ENCODE measurements at regions not wholly inside any gene's neighbourhood (a gene's known extent, or its start where the extent isn't known, plus 50 kb on each side); places are given as distances from the start of the nearest gene placed in this dataset.

GRCh38 chr10:108817584-108817983, 1105.7 kb downstream of the XPNPEP1 start:
- DNase-seq: no peak

- no peak for DNase-seq
Observed at GRCh38 chr10:108817135-108817534, 1106.2 kb downstream of the XPNPEP1 start.

- DNase-seq: no peak
Observed at GRCh38 chr10:108812906-108813305, 1110.4 kb downstream of the XPNPEP1 start.

GRCh38 chr10:108812296-108812695, 1111.0 kb downstream of the XPNPEP1 start:
- no peak for DNase-seq

GRCh38 chr10:108808228-108808627, 1115.1 kb downstream of the XPNPEP1 start:
- DNase-seq: no peak

GRCh38 chr10:108801775-108802517, 1121.4 kb downstream of the XPNPEP1 start:
- DNase-seq: no peak

- no peak for DNase-seq
Observed at GRCh38 chr10:108801220-108801619, 1122.1 kb downstream of the XPNPEP1 start.

GRCh38 chr10:108797573-108797972, 1125.7 kb downstream of the XPNPEP1 start:
- no peak for DNase-seq

GRCh38 chr10:108791794-108792474, 1131.4 kb downstream of the XPNPEP1 start:
- no peak for DNase-seq

- DNase-seq: no peak
Observed at GRCh38 chr10:108791030-108791429, 1132.3 kb downstream of the XPNPEP1 start.

GRCh38 chr10:108789919-108790318, 1133.4 kb downstream of the XPNPEP1 start:
- DNase-seq: no peak

GRCh38 chr10:108789336-108789735, 1134.0 kb downstream of the XPNPEP1 start:
- DNase-seq: no peak

- no peak for DNase-seq
Observed at GRCh38 chr10:108788891-108789290, 1134.4 kb downstream of the XPNPEP1 start.

GRCh38 chr10:108787932-108788331, 1135.4 kb downstream of the XPNPEP1 start:
- no peak for DNase-seq

GRCh38 chr10:108785011-108785410, 1138.3 kb downstream of the XPNPEP1 start:
- DNase-seq: no peak

GRCh38 chr10:108784534-108784933, 1138.8 kb downstream of the XPNPEP1 start:
- no peak for DNase-seq

- DNase-seq: no peak
Observed at GRCh38 chr10:108783897-108784296, 1139.4 kb downstream of the XPNPEP1 start.

- DNase-seq: no peak
Observed at GRCh38 chr10:108782411-108782810, 1140.9 kb downstream of the XPNPEP1 start.

GRCh38 chr10:108779501-108779900, 1143.8 kb downstream of the XPNPEP1 start:
- DNase-seq: no peak

GRCh38 chr10:108775911-108776475, 1147.3 kb downstream of the XPNPEP1 start:
- DNase-seq: no peak

GRCh38 chr10:108771106-108771505, 1152.2 kb downstream of the XPNPEP1 start:
- DNase-seq: no peak

- no peak for DNase-seq
Observed at GRCh38 chr10:108765794-108766193, 1157.5 kb downstream of the XPNPEP1 start.

GRCh38 chr10:108757946-108758345, 1165.4 kb downstream of the XPNPEP1 start:
- DNase-seq: no peak

GRCh38 chr10:108755646-108756045, 1167.7 kb downstream of the XPNPEP1 start:
- DNase-seq: no peak
